GM18861 (cell line): ENCODE measurements at regions not wholly inside any gene's neighbourhood (a gene's known extent, or its start where the extent isn't known, plus 50 kb on each side); places are given as distances from the start of the nearest gene placed in this dataset.

Experiments used
- ATAC-seq: cut with Tn5 transposase; IDR thresholded peaks from one replicate; pipeline ENCODE4 v1.9.1; 2021; ENCODE audit not compliant: unreplicated experiment

- ATAC-seq, result no peak
Observed at GRCh38 chr14:49467091-49467490, 119.1 kb downstream of the RPS29 start.

DNA sequence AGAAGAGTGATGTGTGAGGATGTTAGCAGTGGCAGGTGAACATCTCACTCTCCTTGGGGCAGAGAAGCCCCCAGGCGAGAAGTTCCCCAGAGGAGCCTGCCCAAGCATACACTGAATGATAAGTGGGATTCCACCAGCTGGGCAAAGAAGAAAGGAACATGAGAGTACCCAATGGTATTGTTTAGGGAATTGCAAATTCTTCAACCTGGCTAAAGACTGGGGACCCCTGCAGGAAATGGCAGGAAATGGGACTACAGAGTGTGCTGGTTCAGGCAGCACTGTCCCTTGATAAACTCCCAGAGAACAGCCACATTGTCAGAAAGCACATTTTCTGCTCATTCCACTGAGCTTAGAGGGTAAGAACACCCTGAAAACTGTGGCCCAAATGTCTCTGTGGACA, 121.3 kb downstream of the RPS29 start:
- ATAC-seq, result no peak

DNA sequence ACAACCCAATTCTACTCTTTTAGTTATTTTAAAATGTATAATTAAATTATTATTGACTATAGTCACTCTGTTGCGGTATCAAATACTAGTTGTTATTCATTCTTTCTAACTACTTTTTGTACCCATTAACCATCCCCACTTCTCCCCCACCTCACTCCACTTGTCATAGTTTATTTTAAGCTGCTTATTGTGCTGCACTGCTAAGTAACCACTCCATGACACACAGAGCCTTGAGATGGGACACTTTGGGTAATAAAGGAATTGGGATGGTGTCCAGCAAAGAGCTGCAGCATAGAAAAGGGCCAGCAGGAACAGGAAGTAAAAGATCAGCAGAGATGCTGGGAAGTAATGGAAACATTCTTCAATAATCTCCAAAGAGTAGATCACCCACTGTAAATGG, 123.0 kb downstream of the RPS29 start:
- no peak for ATAC-seq

DNA sequence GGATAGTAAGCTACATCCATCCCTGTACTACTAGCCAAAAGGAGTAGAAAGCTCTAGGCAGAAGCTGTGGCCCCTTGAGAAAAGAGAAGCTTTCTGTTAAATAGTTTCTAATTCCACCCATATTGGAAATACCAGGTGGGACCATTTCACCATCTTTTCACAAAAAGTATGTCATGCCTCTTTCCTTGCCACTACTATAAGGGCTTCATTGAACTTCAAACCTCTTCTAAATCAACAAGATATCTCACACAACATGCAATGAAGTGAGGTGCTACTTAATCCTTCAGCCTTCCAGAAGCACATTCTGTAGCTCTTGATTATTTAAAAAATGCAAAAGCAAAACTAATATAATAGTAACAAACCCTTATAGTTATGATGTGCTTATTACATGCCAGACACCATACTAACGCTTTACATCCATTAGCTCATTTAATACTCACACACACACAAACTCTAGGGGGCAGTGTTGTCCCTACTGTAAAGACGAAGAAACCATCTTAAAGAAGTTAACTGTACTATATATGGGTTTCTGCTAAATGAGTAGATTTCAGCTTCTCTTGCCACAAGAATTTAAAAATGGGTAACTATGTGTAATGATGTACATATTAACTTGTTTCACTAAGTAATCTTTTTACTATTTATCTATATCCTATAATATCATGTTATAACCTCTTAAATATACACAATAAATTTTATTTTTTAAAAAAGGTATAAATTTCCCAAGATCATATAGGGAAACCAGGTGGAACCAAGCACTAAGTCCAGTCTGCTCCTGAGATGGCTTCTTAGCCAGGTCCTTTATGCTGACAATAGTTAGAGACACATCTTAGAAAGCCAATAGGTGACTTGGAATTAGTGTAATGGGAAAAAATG, 124.4 kb downstream of the RPS29 start:
- peak; percentile 91 for ATAC-seq

DNA sequence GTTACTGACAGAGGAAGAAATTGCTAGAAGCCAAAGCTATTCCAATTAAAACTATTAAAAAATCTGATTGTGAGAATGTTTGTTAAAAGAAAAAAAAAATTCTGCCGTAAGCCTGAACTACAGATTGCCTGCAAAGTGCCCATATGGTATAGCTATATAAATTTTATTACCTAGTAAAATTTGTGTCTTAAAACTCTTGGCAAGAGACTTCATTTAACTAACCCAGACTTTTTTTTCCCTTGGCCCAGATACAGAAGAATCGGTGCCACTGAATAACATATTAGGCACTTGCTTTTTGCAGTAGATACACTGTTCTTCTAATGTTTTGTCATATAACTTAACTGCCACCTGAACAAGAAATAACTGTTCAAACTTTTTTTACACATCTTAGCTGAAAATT, 125.5 kb downstream of the RPS29 start:
- no peak for ATAC-seq

GRCh38 chr14:49456589-49456988, 129.6 kb downstream of the RPS29 start:
- ATAC-seq, result no peak

DNA sequence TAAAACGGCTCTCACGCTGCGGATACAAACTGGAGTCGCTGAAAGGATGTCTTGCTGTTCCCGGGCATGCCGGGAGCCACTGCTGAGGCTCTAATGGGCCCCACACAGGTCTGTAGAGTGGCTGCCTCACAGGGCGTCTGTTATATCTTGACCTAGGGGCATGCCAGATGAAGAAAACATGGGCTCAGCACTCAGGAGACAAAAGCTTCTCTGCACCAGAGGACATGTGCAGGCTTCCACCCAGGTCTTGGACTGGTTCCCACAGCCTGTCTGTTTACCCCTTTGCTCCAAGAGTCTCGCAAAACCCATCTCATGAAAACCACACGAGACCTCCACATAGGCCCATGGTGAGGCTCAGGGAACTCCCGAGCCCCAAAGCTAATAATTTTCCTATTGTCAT, 134.2 kb downstream of the RPS29 start:
- ATAC-seq, result no peak

- no peak for ATAC-seq
Observed at GRCh38 chr14:49449749-49450148, 136.4 kb downstream of the RPS29 start.

DNA sequence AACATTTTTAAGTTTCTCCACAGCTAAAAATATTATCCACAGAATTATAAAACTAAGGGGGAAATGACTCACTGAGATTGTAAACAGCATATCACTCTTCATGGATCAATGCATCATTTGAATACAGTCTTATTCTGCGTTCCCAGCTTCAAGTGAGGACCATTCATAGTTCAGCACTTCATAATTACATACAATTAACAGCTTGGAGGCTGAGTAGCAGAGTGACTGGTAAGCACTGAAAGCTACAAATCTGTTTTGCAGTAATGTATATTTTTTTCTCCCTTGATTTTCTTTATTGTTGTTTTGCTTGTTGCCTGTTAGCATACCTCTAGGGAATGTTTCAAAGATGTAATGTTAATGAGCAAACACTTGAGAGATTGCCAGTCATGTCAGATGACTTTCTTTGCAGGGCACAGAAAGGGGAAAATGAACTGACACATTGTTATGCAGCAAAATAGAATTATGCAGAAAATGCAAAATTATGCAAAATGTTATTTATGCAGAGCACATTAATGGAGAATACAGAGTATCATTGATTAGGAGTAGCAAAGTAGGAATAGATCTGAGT, 138.6 kb downstream of the RPS29 start:
- no peak for ATAC-seq

GRCh38 chr14:49446801-49447200, 139.4 kb downstream of the RPS29 start:
- ATAC-seq, result no peak

DNA sequence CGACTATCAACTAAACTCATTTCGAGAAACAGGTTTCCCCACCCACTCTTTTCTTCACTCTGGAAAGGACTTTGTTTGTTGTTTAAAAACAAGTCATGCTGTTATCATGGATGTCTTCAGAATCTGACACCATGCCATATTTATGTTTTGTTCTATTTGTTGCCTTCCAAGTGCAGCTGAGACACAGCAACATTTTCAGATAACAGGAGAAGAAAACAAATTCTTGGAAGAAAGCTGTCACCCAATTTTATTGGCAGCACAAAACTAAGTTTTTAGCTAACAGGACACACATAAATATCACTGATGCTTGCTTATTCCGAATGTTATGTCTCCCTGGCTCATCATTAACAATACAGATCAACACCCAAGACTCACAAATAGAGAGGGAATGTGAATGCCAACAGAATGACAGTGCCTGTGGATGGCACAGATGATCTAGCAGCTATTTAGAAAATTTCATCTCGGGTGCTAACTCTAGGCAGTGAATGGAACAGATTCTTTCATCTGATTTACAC, 147.9 kb downstream of the RPS29 start:
- ATAC-seq, result no peak

DNA sequence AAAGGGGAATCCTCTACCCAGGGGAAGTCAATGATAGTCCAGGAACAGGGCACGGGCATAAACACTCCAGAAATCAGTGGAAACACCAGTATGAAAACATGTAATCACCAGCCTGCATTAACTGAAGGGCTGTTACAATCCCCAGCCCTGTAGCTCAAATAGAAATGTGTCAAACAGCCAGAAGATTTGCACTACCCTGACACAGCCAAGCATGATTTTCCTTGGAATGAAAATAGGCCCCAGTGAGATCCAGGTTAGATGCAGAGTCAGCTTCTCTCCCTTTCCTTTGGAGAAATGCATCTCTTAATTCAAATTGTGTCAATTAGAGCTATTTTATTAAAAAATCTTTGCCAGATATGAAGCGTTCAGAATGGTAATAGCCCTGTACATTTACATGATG, 158.1 kb downstream of the RPS29 start:
- no peak for ATAC-seq

DNA sequence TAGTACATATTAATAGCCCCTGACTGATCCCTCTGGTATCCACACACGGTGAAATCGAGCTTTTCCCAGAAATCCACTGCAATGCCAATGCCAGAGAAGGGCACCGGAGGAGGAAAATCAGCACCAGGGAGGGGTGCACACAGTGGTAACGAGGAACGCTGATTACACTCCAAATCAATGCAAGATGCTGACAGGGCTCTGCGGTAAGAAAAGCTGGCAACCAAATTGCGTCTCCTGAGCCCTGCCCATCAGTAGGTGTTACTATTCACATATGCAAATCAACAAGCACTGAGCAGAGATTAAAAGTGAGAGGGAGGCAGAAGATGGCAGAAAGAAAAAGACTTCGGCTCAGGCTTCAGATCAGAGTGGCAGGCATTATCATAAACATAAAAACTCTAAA, 159.1 kb downstream of the RPS29 start:
- no peak for ATAC-seq

- ATAC-seq, result no peak
Observed at GRCh38 chr14:49425921-49426320, 160.3 kb downstream of the RPS29 start.

DNA sequence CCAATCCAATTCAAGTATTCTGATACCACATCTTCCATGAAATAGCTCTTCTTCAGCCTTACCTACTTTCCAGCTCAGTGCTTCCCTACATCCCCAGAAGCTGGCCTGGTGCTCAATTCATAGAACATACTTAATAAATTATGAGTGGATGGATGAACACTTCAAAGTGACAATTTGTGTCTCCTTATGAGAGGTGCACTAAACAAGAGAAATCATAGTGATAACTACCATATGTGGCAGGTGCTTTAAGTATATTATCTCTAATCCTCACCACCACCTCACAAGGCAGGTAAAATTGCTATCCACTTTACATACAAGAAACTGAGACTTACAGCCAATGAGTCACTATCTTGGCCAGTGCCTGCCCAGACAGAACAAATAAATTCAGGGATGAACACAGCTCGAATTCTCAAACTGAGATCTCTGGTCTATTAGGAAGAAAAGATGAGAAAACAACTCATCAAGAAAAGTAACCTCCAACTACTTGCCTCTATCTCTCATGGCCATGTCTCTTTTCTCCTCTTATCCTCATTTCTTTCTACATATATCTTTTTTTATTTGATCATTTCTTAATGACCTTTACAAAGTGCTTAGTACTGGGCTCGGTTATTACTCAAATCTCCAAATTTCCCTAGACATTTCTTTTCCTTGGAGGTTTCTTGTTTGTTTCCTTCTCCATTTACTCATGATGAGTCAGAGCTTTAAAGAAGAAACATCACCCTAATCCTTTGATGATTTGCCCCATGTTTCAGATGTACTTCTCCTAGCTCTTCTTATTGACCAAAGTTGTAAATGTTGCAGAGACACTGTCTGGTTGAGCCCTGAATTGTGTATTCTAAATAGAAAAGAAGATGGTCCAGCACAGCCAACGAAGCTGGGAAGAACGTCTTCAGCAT, 161.5 kb downstream of the RPS29 start:
- no peak for ATAC-seq

DNA sequence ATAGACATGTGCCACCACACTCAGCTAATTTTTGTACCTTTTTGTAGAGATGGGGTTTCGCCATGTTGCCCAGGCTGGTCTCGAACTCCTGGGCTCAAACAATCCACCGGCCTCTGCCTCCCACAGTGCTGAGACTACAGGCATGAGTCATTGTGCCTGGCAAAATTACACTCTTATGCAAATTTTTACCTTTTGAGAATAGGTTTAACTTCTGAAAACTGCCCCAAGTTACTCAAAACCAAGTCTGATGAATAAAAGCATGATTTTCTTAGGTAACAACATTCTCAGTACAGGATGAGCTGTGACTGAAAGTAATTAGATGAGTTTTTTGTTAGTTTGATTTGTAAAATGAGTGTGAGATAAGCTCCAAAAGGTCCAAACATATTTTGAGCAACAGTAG, 166.0 kb downstream of the RPS29 start:
- no peak for ATAC-seq

- ATAC-seq, result no peak
Observed at GRCh38 chr14:49418789-49419188, 167.4 kb downstream of the RPS29 start.

DNA sequence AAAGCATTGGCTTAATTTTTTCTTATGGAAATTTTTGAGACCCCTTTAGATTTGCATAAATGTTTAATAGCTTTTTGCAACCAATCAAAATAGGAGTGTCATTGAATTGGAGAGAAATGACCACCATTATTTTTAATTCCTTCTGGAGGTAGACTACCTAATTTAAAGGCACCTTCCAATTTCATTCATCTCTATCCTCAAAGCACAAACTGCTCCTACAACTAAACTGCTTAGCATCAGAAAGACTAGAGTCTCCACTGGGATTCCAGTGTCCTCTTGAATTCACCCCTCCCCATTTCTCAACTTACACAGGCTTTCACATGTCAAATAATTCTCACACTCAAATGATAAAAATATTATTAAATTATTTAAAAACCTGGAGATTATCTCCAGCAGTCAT, 168.4 kb downstream of the RPS29 start:
- no peak for ATAC-seq

DNA sequence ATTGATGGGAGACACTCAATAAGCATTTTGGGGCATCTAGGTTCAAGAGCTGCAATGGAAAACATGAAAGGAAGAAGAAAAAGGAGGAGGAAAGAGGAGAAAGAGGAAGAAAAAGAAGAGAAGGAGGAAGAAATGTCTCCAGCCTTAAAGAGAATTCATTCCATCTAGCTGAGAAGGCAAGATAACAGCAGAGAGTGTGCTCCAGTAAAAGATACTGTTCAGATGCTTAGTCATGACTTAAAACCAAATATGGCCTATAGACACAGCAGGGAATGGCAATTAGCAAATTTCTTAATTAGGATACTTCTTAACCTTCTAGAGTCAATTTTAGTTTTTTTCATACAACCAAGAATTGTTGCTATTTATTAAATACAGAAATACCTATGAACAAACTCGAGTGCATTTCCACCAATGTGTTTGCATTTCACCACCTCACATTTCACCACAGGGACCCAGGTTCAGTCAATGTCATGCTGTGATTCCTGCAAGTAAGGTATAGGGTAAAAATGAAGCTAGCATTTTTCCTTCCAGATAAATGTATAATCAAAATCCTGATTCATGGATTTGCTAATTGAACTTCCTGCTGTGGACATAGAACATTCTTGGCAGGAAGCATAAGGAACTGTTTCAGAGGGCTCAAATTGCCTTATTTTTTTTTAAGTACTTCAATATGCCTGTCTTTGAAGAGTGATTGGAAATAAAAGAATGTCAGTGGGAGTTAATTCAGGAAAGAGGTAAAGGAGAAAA, 177.8 kb downstream of the RPS29 start:
- no peak for ATAC-seq

DNA sequence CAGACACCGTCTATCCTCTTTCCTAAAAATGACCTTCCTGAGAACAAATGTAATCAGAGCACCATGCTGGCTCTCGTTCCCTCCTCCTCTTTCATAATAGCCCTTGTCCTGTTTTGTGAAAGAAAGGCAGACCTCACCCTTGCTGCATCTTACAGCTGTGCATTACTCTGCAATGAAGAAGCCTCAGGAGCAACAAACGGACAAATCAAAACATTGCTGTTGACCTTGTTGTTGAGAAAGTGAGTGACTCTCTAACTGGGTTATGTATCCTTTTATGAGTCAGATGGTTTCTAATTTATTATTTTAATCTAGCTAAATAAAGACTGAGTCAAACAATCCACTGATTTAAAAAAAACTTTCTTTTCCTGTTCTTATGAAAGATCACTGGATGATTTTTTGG, 180.9 kb downstream of the RPS29 start:
- ATAC-seq, result no peak

DNA sequence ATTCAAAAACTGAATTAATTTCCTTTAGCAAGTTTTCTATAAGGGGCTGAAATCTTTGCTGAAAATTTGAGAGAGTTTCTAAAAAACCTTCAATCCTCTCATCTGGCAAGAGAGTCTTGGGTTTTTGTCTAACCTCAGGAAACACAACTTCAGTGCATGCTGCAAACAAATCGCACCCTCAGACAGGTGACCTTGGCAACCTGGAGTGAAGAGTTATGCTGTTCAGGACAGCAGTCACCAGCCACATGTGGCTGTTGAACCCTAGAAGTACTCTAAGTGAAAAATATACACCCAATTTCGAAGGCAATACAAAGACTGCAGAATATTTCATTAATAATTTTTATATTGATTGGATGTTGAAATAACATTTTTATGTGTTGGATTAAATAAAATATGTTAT, 184.8 kb downstream of the RPS29 start:
- ATAC-seq, result no peak
